Hematopoietic multipotent progenitor cell treated with erythropoietin and hydrocortisone succinate and interleukin-3 and kit ligand, for 4 days (in vitro differentiated cells): ENCODE measurements at regions not wholly inside any gene's neighbourhood (a gene's known extent, or its start where the extent isn't known, plus 50 kb on each side); places are given as distances from the start of the nearest gene placed in this dataset.

Experiments
- DNase-seq: peaks from one replicate; pipeline ENCODE4 v3.0.0-alpha.2; 2015

DNA sequence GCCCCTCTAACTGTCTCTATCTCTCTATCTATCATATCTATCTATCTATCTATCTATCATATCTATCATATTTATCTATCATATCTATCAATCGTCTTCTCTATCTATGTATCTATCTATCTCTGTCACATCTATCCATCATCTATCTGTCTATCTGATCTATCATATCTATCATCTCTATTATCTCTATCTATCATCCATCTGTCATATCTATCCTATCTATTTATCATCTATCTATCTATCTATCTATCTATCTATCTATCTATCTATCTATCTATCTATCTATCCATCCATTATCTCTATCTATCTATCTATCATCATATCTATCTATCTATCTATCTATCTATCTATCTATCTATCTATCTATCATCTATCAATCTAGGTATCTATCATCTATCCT, 638.0 kb downstream of the DHX35 start:
- DNase-seq: no peak

DNA sequence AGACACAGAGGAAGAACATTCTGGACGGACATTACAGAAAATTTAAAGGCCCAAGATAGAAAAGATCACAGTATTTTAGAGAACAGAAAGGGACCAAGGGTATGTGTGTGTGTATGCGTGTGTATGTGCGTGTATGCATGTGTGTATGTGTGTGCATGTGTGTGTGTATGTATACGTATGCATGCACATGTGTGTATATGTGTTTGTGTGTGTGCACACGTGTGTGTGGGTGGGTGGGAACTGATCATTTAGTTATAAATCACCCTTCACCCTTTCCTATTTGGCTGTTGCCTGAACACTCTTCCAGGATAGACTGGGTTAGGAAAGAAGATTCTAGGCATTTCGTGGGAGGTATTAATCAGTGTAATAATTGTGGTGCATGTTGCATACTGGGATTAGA, 634.4 kb downstream of the DHX35 start:
- DNase-seq: no peak

DNA sequence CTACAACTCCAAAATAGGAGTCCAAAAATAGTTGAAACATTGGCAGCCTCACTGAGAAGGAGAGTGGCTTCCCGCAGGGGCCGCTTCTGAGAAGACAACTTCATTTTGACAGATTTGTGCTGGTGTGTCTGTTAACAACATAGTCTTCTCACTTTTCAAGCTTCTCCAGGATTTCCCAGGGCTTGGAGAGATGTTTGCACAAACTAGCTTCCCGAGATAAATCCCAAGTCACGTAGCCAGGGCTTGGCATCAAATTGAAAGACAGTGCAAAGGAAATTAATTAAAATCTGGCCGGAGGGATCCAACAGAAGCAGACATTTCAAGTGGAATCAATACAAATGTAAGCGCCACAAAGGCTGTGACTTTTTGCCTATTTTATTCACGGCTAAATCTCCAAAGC, 630.2 kb downstream of the DHX35 start:
- DNase-seq: no peak

DNA sequence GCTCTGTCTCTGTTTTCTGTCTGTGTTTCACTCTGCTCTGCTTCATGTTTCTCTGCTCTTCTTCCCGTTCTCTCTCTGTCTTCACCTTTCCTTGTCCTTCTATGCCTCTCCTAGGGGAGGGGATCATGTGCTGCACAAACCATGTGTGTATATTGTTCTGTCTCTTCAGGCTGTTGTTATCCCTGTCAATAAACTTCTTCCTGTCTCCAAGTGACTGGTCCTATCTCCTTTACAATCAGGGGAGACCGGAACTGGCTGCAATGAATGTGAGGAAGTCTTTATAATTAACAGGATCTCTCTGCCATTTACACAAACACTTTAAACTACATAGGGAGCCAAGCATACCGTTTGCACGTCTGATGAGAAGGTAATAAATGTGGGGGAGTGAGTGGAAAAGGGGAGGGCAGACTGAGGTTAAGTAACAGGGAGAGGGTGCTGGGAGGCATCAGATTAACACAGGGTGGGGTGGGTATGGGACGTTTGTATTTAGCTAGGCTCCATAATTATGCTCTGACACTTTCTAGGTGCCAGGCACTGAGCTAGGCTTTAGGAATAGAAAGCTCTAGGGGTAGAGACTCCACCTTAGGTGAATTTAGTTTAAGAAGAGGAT, 626.1 kb downstream of the DHX35 start:
- no peak for DNase-seq

DNA sequence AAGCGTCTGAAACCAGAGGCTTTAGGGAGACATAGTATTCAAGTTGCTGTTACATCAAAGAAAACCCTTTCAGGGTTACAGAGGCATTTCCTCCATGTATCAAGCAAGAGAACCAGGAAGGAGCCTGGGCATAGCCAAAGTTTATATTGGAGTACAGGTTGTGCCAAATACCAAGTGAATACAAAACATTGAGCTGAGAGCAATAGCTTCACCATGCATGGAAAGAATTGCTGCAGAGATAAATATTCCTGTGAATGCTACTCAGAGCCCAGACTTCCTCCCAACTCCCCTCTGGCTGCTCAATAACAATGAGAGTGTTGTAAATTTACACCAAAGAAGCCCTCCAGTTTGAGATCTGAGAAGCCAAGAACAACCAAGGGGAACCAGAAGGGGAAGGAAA, 618.9 kb downstream of the DHX35 start:
- DNase-seq: no peak

DNA sequence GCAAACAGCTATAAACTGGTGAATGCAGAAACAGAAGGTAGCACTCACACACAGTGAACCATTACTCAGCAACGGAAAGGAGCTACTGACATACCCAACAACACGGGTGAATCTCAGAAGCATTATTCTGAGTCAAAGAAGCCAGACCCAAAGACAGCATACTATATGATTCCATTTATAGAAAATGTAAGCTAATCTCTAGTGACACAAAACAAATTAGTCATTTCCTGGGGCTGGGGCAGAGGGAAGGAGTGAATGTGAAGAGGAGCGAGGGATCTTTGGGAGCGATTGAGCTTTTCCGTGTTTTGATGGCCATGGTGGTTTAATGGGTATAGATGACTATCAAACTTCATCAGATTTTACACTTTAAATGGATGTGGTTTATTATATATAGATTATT, 614.6 kb downstream of the DHX35 start:
- no peak for DNase-seq

DNA sequence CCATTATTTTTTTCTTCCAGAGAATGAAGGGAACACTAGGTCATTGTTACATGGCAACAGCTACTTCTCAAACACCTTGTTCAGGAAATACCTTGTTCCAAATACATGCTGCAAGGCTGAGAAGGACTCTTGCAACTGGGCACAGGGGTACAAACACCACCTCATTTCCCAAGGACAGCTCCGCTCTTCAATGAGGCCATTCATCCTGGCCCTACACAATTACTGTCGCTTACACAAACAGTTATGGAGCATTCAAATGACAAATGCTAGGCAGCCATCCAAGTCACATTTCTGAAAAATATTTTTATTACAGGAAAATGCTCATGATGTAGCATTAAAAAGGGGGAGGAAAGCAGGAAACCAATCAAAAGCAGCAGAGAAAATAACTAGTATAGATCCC, 611.9 kb downstream of the DHX35 start:
- no peak for DNase-seq

DNA sequence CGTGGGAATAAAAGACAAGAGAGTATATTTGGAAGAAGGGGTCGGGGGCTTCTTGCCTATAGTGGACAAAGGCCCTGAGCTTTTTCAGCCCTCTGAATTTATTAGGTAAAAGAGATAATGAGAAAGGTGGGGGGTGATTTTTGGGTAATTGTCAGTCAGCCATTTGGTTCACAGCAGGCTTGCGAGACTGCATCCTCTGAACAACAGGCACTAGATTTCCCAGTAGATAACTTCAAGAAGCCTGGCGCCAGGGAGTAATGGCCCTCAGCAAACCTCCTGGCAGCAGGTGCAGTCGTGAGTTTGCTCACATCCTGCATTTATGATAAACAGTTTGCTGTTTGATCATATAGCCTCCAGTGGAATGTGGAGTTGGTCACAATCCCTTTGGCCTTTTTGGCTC, 609.0 kb downstream of the DHX35 start:
- no peak for DNase-seq

DNA sequence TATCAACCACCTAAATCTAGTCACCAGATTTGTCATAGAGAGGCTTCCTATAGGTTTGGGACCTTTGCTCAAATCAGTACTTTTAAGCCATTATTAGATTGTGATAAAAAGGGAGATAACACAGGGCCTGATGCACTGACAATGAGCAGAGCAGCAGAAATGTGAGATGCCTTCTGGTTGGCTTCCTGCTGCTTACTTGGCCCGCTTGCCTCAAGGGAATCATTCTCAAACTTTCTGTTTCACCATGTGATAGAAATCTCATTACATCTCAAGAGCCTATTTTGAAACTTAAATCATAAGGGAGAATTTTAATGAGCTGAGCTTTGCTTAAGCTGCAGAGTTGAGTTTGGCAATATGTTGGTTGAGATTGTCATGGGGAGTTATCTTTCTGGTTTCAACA, 606.0 kb downstream of the DHX35 start:
- DNase-seq: no peak

DNA sequence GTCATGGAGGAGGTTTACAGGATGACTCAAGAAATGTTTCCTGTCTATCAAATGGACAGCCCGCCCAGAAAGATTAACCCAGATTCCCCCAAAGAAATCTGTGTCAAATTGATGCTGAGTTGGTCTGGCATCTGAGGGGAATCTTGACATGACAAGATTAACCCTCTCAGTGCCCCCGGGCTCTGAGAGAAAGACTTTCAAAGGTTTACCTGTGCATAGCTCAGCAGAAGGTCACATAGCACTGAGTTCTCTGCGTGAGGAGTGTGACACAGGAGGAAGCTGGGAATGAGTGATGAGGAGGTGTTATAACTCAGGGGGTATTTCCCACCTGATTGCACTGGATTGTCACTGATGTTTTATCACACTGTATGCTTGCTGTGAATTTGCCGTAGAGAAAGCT, 601.2 kb downstream of the DHX35 start:
- DNase-seq: no peak

DNA sequence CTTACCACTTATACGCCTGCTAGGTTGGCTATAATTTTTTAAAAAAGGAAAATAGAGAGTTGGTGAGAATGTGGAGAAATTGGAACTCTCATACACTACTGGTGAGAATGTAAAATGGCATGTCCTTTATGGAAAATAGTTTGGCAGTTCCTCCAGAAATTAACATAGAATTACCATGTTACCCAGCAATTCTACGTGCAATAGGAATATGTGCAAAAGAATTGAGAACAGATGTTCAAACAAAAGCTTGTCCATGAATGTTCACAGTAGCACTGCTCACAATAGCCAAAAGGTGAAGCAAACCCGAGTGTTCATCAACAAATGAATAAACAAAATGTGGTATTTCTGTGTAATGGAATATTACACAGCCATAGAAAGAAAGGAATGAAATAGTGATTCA, 592.2 kb downstream of the DHX35 start:
- no peak for DNase-seq

DNA sequence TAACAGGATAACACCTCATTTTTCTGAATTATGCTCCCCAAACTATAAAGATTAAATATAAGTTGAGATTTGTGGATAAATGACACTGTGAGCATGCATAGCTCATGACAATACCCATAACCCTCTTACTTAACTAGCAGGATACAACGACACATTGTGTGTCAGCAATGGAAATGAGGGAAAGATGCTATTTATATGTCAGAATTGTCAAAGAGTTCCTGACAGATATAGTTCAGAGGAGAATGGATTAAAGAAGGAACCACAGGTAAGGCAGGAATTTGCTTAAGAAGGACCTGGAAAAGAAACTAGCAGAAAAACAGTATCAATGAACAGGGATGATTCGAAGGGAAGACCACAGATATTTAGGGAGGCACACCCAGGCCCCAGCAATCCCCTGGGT, 591.0 kb downstream of the DHX35 start:
- DNase-seq: no peak

DNA sequence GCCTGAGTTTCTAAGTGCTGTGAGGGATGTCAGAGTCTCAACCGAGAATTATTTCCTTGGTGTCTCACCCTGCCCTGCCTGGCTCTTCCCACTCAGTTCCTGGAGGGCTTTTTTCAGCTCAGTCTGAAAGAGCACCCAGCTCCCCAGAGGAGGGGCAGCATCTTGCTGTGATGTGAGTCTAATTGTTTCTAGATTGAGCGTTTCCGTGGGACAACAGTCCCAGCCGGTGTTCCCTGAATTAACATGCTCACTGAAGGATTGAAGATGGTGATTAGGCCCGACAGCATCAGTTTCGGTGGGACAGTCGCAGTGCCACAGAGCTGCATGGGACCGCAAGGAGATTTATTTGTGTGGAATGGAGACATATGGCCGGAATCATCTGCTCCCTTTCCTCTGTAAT, 587.6 kb downstream of the DHX35 start:
- no peak for DNase-seq

DNA sequence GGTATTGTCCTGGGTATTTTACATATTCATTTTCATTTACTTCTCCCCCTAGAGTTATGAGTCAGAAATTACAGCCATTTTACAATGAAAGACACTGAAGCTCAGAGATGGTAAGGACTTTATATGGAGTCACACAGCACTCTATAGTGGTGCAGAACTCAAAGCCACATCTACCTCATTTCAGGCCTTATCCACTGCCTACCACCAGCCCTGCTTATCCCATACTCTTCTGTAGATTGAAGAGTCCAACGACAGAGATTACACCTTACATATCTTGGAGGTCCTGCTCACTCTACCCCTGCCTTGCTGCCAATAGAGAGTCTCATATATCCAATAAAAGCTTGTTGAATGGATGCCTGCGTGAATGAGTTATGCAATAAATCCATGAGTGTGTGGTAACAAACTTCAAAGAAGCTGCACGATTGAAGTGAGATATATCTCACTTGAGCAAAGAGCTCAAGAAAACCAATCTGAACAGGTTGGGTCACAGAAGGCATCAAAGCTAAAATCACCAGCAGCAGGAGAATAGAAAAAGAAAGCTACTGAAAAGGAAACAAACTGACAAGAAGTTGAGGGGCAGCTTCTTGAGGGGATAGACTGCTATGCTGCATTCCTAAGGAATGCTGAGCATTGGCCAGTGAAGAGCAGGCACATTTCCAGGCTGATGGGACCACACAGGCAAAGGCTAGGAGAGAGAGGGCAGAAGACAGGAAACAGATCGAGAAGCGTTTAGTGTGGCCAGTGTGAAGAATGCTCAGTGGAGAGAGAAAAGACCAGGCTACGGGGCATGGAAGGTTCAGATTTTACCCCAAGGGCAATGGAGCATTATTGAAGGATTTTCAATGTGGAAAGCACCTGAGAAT, 585.6 kb downstream of the DHX35 start:
- DNase-seq: no peak

DNA sequence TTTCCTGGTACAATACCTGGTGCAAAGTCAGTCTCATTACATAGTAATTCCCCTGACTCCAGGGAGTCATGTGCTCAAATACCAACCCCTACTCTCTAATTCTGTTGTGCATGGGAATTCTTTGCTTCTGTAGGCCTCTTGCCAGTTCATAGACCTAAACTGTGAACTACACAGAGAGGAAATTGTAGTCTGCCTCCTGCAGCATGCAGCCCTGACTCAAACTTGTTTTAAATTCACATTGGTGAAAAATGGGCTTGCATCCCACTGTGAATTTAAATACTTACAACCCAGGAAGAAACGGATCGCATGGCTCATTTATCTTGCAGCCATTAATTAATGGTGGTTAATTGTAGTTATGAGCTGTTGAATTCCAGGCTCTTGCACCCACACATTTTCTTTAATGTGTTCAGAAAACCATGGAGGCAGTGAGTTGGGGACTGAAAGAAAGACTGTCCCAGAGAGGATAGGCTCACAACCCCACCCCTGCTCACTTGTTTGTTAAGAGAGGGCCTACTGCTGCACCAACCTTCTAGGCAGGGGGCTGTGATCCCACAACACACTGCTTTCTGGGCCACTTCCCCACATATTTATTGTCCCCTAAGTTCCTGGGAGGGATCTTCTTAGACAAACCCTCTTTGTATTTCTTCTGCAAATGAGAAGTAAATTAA, 579.1 kb downstream of the DHX35 start:
- no peak for DNase-seq

DNA sequence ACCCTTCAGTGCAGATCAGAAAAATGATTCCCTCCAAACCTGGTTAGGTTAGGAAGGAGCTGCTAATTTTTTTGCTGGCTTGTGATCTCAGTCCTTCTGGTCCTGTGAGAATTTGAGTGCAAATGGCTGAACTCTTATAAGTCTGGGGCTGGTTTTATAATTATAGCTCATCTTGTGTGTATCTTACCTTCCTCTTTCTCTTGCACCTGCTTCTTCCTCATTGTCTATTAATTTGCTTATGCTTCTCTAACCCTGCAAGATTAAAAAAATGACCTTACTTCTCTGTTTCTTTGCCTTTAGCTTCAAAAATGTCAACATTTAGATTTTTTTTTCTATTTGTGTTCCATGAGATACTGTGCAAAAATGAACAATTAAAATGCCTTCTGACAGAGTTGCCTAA, 576.2 kb downstream of the DHX35 start:
- DNase-seq: no peak

DNA sequence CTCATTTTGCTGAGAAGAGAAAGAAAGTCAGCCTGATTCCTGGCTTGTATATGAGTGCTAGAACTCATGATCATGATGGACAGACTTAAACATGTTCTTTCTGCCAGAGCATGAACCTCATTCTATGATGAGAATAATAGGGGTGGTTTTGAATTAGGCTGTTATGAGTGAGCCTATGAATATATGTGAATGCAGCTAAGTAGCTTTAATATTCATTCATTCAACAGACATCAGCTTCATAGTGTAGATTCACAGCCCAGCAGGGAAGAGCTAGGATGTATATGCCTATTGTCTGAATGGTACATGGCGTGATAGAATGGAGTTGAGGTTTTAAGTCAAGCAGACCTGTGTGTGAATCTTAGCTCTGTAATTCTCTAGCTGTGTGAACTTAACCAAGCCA, 573.2 kb downstream of the DHX35 start:
- DNase-seq: no peak

DNA sequence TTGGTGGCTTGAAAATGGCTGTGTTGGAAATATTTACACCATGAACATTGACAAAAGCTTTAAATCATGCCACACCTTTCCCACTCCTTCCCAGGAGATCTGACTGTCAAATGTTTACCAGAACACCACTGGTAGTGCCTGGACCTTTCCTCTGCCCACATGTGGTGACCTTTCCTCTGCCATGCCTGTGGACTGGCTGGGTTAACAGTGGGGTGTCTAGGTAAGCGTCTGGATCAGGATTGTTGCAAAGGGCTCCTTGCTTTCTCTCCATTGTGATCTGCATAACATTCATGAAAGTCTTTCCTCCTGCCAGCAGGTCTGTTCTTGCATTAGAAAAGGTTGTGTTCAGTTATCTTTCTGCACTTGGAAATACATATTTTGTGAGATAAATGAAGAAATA, 572.7 kb downstream of the DHX35 start:
- no peak for DNase-seq

DNA sequence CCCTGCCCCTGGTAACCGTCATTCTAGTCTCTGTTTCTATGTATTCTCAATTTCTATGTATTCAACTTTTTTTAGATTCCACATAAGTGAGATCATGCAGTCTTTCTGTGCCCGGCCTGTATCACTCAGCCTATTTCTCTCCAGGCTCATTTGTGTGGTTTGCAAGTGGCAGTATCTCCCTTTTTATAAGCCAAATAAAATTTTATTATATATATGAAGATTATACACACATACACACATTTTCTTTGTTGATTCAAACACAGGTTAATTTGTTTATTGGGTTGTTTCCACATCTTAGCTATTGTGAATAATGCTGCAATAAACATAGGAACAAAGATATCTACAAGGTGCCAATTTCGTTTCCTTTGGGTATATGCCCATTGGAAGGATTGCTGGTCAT, 571.7 kb downstream of the DHX35 start:
- no peak for DNase-seq

DNA sequence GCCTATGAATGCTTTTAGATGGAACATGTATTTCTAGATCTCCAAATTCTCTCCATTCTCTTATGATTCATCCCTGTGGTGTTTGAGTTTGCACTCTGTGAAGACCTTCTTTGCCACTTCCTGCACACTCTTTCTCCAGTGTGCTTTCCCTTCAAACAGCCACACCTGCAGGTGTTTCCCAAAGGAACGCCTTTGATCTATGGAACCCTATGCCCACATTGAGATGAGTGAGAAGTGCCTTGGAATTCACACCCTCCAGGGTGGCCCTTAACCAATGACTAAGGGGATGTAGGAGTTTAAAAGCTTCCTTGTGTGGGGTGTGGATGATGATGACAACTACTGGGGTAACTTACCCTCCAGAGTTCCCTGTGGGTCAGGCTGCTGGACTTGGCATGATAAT, 570.1 kb downstream of the DHX35 start:
- DNase-seq: no peak

DNA sequence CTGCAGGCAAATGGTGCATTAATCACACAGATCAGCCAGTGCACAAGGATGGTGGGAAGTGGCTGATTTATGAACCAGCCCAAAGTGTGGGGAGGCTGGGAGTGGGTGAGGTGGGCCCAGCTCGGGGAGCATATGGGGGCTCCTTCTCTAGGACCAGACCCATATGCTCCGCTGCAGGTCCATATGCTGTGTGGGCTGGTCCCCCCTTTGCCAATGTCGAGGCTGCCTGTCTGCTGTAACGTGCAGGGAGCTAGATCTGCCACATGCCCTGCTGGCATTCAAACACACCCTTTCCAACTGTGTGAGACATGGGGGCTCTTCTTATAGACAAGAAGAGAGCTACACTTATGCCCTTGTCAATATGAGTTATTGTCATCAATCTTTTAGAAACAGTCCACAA, 566.3 kb downstream of the DHX35 start:
- no peak for DNase-seq

DNA sequence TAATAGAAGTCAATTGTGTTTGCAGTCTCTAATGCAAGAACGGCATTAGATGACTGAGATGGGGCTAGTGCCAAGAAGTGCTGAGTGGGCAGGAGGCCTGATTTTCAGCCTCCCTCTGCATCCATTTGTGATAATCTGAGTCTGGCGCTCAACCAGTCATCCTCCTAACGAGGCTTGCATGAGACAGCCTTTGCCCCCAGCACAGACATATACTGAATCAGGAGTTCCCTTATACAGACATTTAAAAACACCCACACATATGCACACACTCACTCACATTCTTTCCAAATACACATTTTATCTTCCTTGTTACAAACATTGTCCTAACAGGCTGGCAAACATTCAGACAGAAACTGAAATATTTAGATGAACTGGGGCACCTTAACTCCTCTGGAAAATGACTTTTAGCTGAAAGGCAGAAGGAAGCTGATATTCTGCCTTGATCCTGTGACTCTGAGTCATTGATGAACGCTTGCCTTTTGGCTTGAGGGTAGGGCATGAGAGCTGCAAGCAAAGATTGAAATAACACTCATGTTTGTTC, 562.3 kb downstream of the DHX35 start:
- no peak for DNase-seq

DNA sequence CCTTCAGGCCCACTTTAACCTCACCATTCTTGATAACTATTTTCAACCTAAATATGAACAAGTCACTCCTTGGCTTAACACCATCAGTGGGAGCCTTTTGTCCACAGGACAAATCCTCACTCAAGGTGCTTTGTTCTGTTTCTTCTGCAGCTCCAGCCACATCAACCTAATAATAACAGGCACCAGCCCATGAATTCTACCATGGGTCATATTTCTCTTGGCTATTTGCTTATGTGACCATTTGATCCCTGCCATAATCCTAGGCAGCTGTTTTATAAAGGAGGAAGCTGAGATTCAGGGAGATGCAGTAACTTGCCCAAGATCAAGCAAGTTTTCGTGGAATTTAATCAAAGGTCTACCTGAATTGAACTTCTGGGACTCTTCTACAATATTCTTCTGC, 561.3 kb downstream of the DHX35 start:
- no peak for DNase-seq

DNA sequence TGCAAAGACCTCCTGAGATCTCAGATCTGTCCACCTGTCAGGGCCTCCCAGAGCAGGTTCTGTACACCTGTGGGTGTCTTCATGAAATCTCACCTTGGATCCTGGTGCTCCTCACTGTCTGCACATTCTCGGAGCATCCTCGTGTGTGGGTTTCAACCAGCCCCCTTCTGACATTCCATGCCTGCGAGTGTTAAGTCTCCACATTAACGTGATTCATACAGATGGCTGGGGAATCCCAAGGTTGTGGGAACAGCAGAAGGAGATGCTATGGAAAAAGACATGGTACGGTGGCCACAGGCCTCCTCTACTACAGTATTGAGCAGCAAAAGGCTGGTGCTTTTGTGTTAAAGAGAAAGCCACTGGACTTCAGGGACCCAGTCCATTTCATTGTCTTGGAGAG, 556.5 kb downstream of the DHX35 start:
- no peak for DNase-seq
